Activated T-cell treated with anti-CD3 and anti-CD28 coated beads, Interleukin-2, amount 50 U/mL, for 48 hours (primary cell): ENCODE measurements at regions not wholly inside any gene's neighbourhood (a gene's known extent, or its start where the extent isn't known, plus 50 kb on each side); places are given as distances from the start of the nearest gene placed in this dataset.

Experiments
- DNase-seq, 2 experiments: peaks; one replicate each; pipeline ENCODE4 v3.0.0-alpha.2; 2020

DNA sequence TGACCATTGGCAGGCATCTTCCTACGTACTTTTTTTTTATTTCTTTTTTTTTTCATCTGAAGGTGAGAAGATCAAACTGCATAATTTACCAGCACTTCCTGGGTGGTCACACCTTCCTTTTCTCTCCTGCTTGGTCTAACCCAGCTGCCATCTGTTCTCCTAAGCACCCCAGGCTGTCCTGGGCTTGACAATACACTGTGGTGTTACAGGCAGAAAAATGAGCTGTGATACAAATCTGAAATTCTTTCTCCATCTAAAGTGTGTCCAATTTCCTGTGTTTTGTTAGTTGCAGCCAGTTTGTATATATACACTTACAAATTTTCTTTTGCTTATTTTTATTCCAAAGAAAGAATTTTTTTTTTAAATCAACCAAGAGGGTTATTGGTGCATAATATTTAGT, 786.0 kb upstream of the ZEB2 start:
- no peak for DNase-seq

DNA sequence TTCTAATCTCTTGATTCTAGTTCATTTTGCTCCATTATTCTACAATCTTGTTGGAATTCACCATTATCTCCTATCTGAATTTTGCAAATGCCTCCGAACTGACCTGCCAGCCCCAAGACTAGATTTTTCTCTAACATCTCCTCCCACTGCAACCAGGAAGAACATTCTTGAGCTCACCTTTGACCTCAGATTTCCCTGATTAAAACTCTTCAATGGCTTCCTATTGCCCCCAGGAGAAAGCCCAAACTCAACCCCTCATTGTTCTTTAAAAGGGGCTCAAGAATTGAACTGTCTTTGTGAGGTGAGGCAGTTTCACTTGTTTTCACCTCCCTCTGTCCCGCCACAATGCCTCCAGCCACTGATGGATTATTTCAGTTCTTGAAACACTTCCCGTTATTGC, 784.6 kb upstream of the ZEB2 start:
- DNase-seq = no peak

DNA sequence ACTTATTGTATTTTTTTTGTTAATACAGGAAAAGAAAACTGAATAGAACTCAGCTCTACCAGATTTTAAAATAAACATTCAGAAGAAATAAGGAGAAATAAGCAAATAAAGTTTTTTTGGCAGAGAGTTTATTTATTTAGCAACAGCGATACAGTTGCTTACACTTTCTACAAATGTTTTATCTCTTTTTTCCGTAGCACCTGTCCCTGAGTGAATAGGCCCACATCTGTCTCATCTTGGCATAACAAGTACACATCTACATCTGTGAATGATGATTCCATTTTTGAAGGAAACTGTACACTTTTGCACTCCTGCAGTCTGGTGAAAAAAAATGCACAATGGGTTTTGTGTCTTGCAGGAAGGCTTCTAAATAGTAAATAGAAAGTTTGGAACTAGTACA, 783.6 kb upstream of the ZEB2 start:
- DNase-seq = no peak

DNA sequence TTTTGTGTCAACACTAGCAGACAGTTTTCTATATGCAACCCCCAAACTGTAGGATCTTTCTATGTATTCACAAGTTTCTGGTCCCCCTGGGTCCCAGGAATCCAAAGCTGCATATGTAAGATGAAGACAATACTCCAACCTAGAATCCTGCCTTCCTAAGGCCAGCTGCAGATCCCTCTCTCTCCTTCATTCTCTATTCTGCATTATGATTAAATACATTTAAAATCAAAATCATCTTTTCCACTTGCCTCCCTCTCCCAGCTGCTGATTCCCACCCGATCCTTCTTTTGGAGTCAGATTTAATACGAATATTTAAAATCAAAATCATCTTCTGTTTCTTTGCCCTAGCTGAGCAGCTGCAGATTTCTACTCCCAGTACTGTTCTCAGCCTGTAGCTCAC, 783.0 kb upstream of the ZEB2 start:
- DNase-seq = no peak

DNA sequence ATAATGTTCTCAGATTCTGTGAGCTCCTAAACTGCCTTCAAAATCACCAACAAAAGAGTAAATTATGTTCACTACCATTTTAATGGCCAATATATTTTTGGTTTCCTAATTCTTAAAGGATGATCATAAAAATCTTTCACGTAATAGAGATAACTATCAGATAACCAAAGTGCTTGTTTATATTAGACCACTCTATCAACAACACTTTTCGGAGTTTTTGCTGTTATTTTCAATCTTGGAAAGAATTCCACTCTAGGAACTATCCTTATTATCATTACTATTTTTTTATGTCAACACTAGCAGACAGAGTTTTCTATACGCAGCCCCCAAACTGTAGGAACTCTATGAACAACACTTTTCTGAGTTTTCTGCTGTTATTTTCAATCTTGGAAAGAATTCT, 782.5 kb upstream of the ZEB2 start:
- DNase-seq = no peak

DNA sequence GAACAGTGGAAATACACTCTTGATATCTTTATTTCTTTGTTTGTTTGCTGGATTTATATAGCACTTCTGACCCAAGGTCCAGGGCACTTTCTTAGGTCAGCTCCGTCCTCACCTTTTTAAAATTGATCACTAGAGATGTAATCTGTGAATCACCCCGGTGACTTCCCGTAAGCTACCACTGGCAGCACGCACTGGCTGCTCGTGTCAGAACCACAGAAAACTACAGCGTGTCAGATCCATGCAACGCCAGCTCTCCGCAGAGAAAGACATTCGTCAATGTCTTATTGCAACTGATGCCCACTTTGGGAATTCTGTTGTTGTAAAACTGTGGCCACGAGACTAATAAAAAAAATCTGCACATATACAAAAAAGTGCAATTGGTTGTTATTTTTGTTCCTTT, 779.4 kb upstream of the ZEB2 start:
- DNase-seq = no peak

DNA sequence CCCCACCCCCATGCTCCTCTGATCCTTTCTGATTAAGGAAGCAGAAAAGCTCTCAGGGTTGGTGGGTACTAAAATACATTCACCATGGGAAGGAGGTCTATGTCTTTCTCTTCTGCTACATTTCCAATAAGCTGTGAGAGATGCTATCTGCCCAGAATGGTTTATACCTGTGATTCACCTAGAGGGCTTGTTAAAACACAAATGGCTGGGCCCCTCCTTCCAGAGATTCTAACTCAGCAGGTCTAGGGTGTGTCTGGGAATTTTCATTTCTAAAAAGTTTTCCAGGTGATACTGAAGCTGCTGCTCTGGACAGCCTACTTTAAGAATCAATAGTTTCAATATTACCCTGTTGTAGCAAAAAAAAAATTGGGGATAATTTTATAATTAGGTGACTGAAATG, 772.2 kb upstream of the ZEB2 start:
- no peak for DNase-seq

DNA sequence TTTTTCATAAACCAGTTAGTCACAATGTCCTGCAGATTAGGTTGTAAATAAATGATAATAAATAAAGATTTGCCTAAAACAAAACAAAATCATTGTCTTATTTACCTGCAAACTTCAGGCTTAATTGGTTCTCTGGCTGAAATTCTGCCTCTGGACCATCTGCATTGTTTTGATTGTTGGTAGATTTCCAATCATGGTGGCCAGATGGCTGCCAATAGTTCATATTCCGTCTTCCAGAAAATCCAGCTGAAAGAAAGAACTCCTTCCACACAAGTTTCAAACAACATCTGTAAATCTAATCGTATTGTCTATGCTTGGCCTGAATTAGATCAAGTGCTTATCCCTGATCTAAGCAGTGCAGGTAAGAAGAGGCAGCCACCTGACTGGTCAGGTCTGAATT, 771.1 kb upstream of the ZEB2 start:
- DNase-seq = no peak

DNA sequence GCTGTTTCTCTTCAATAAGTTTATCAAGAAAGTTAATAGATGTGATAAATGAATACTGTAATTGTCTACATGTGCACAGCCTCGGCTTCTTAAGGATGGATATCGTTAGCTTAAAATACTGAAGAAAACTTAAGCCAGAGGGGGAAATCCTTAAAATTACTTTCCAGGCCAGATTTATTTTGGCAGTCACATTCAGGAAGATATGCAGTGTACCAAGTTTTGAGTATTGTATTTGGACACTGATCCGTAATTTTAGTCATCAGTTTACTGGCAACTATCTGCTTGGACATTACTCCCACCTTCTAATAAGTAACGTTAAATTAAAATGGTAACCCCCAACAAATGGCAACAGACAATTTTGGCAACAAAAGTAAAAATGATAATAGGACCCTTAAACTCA, 770.0 kb upstream of the ZEB2 start:
- no peak for DNase-seq

DNA sequence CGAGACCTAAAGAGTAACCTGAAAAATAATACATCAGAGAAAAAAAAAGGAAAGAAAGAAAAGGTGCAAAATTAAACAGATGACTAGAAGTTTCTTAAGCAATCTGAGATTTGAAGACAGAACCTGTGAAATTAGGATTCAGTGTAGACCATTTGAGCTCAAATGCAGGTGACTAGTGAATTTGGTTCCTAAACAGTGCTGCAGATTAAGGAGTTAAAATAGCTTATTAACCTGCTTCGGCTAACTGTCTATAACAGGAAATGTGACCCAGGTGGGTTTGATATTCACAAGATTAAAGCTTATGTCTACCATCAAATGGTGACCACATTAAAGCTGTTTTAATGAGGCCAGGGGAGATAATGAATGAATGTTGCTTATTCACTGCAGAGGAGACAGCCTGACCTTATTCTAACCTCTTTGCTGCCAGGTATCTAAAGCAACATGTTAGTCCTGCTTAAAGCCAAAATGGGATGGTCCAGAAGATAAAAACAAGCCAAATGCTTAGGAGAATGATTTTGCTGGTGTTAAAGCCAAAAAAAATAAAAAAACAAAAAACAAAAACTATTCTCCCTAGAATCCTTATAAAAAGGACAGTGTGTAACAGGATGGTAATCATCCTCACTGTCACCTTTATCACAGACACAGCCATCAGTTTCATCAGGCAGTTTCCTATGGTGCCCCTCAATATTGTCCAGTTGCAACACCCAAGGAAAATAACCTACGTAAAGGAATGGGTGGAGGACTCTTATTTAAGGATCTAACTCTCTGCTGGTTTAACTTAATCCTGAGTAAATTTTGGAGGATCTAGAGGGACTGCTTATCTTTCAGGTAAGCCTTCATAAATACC, 769.0 kb upstream of the ZEB2 start:
- no peak for DNase-seq

DNA sequence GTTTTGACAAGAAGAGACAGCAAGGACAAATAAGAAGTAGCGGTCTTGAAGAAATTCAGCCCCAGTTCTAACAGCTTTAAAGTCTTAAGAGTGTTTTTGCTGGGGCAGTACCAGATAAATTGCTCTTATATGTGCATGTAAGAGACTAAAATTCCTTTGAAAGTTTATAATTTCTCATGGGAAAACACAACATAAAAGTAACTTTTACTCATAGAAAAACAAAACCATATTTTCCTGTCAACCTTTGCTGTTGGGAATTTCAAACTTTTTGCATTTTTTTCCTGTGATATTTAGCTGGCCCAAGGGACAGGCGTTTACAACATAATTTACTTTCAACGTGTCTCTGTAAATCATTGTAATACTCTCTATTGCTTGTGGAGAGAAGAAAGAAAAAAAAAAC, 767.8 kb upstream of the ZEB2 start:
- DNase-seq = no peak

DNA sequence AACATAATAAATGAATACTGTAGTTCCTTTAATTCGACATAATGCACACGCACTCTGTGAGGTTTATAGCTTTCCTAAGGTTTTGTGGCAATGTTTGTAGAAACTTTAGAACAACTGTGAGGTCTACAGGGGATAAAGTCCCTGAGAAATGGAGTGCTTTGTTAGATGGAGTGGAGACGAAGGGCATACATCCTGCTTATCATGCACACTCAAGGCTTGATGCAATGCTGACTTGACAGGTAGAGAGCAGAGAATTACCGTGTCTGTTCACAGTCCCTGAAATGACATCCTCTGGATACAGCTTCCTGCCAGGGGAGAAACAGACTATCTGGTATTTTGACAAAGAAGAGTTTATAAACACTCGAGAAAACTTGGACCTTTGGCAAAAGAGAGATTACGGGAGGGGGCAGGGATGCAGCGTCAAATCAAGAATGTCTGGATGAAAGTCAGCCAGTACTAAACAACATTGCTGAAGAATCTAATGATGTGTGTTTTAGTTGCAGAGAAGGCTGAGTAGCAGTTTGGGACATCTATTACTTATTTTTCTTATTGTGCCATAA, 766.9 kb upstream of the ZEB2 start:
- no peak for DNase-seq

DNA sequence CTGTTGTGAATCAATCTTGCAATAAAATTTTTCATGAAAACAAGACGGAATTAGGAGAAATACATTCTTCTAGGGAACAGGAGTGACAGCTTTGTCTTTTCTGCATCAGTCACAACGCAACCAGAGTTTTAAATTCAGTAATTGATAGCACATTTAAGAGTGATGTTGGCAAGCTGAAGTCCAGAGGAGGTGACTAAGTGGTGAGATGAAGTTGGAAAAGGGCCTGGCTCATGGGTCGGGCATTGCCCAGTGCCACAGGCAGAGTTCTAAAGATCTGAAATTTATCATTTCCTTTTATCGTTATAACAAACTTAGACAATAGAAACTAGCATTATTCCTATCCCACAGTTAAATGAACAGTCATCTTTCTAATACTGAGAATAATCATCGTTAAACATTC, 764.6 kb upstream of the ZEB2 start:
- DNase-seq = no peak

DNA sequence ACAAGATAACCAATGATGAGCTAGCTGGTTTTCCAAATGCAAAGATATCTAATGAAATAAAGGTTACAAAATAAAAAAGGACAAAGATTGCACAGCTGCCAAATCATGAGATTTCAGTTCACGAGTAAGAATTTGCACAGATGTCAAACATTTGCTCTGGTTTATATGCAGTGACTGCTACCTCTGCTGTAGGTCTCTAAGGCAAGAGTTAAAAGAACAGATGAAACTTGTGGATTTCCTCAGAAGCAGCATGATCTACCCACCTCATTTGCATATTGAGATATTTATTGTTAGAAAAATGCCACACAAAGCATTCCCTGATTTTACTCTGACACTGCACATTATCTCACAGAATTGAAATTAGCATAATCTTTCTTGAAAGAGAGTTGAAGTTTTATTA, 763.2 kb upstream of the ZEB2 start:
- no peak for DNase-seq

DNA sequence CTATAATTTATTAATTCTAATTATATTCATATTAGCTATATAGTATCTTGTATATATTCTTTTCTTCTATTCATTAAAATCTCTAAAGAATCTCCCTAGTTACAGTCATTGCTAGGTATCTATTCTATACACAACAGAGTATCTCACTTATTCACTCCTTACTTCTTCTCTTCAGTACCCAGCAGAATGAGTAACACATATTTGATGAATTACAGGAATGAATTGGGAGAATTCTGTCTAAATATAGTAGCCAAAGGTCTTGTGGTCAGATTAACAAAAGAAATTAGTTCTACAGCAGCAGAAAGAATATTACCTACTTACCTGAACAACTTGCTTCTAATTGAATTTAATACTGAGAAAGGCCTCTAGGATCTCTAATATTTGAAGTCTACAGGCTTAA, 758.0 kb upstream of the ZEB2 start:
- DNase-seq = no peak

DNA sequence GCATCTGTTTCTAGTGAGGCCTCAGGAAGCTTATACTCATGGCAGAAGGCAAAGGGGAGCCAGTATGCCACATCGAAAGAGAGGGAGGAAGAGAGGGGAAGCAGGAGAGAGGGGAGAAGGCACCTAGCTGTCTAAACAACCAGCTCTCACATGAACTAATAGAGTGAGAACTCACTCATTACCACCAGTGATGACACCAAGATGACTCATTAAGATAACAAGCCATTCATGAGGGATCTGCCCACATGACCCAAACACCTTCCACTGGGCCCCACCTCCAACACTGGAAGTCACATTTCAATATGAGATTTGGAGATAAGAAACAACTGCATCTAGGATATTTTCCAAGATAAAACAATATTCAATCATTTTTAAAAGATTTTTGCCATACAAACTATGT, 753.9 kb upstream of the ZEB2 start:
- DNase-seq = no peak

DNA sequence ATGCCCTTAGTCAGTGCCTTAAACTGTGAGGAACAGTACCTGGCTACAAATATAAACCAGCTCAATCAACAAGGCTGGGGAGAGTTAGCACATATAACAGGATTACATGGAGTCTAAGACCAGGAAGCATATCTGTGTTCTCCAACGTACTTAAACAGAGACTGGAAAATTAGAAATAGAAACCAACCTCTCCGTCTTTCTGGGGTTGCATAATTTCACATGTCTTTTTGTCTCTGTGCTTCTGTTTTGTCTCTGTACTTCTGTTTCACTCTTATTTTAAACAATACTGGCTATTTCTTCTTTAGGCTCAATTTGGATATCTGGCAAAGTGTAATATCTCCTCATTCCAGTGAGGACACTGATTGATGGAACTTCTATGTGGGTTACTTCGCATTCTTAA, 749.0 kb upstream of the ZEB2 start:
- no peak for DNase-seq

DNA sequence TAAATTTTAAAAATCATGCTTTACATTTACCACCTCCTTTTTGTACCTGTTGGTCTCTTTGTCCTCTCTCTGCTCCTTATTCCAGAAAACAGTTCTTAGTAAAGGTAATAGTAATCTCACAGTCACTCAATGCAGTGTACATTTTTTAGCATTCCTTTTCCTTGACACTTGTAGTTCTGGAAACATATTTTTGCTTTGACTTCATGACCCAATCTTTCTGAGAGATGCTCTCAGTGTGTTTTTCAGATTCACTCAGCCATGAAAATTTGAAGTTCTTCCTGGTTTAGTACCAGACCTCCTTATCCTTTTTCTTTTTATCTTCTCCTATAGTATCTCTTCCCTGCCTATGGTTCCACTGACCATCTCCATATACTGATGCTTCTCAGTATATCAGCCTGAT, 747.5 kb upstream of the ZEB2 start:
- DNase-seq = no peak

DNA sequence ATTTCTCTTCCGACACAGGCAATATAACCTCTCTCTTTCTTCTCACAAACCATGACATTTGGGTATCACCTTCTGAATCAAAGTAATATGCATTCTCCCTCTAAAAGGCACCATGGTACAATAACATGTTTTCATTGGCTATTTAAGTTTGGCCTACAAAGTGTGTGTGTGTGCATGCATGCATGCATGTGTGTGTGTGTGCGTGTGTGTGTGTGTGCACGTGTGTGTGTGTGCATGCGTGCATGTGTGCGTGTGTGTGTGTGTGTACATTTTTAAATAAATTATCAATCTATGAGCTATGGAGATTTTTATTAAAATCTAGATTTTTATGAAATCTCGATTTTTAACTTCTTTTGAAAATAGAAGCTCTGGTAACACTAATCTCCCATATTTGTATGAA, 745.3 kb upstream of the ZEB2 start:
- DNase-seq = no peak

DNA sequence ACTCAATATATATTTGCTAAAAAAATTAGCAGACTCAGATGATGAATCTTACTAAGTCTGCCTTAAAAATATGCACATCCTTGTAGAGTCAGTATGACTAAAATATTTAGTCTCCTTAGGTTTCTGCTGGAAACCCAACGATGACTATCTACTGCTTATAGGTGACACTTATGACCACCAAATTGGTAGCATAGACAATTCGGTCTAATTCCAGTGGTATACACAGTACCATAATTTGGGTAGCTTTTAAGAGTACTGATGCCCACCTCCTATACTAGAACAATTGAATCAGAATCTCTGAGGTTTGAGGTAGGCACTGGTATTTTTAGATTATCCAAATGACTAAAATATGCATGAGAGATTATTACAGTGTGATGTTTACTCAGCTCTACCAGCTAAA, 740.8 kb upstream of the ZEB2 start:
- no peak for DNase-seq

DNA sequence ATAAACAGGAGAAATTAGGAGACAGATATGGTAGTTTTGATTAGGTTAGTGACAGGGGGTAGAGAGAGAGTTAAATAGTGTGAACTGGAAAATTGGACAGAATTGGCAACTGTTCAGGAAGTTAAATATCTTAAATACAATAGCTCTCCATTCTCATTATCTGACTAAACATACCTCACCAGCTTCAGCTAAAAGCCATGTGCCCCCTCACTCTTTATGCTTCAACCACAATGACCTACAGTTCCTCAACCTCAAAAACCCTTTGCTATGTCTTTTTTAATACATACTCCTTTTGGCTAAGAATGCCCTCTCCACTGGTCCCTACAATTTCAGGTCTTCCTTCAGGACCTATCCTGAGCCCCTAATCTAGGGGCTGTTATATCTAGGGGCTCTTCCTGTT, 740.2 kb upstream of the ZEB2 start:
- no peak for DNase-seq

DNA sequence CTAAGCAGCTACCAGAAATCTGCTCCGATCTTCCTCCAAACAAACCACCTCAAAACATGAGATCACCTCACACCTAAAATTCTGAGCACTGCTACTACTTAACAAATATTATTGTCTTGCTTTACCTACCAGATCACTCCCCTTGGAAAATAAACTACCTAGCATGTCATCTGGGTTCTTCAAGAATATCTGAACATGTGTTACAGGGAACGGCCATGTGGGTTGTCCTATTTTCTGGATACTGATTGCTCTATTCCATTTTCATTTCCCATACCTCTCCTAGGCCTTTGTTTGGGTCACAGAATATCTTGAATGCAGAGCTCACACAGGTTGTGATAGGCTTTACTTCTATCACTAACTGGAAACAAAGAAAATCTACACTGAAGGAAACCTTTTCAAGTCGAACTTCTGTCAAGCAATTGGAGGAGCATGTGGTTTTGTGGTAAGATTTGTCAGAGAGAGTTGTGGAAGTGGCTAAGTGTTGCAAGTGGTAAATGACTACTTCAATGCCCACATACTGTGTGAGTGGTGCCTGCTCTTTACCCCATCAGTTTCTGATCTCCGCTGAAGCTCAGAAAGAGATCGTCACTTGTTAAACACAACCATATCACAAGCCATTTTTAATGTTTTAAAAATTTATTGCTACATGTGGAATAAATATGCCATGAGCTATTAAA, 739.1 kb upstream of the ZEB2 start:
- no peak for DNase-seq

DNA sequence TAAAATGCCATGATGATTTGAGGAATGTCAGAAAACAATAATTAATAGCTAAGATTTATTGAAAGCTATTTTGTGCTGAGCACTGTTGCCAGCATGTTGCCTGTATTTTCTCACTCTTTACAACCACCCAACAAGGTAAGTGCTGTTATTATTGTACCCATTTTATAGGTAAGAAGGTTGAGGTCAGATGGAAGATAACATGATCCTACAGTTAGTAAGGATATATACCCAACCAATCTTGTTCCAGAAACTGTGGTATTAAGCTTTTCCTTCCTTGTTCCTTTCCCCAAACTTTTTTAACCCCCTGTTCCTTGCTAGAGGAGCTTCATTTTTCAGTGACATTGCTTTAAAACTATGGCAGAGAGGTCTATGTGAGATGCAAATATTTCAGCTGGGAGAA, 738.0 kb upstream of the ZEB2 start:
- no peak for DNase-seq

DNA sequence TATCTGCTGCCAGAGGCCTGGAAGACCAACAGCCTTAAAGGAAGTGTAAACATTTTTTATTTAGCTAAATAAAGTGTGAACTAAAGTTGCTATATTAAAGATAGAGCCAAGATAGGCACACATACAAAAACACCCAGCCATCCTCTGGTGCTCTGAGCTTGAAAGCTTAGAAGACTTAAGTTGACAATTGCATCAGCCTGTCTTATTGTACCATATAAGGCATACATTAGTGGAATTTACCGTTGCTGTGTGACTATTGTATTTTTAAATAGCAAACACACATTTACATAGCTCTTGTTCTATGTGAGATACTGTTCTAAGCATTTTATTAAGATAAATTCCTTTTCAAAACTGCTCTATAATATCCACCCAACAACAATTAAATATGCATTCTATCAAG, 736.6 kb upstream of the ZEB2 start:
- no peak for DNase-seq

DNA sequence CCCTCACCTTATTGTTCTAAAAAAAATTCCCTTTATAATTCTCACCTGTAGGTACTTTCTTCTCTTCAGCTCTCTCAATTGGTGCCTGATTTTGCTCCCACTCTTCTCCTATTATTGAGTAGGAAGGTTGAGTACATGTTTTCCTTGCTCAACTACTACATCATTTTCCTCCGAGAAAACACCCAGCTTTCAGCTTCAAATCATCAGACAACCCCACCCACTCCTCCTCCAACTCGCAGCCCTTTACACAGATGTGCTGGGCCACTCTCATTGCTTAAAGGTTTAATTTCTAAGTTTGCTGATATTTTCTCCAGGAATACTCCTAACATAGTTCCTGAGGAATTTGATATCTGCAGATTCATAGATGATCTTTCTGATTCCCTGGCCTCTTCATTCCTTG, 734.4 kb upstream of the ZEB2 start:
- no peak for DNase-seq
